ENCODE measurements at regions not wholly inside any gene's neighbourhood (a gene's known extent, or its start where the extent isn't known, plus 50 kb on each side); places are given as distances from the start of the nearest gene placed in this dataset.

DNA sequence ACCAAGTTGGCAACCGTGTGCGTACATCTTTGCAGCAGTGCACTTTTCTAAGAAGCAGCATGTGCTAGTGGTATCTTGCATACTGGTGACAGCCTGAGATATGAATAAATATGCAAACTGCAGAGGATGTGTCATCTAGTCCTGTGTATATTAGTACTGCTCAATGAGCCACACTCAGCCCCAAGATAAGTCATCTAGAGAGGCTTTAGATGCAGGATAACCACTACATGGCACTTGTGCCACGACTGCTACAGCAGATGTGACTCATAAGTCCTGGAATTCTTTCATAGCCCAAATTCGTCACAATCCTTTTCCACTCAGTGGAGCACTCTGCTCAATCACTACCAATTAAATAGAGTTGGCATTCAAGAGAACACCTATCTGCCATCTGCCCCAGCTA, 171.5 kb downstream of the AXIN2 start:
- Histone ChIP-seq H3K4me1 (ENCODE audit: insufficient read depth, poor library complexity, severe bottlenecking) (no peaks in the 10 kb centered on the region), H3K4me3 (ENCODE audit: severe bottlenecking) (no peak overlapping the region), H3K27me3 (ENCODE audit: insufficient read depth, poor library complexity, severe bottlenecking) (no peaks in the 10 kb centered on the region), H3K36me3 (ENCODE audit: low read depth) (no peaks in the 10 kb centered on the region), H3K9me3 (ENCODE audit: severe bottlenecking) (no peaks in the 10 kb centered on the region), H3K27ac (ENCODE audit: poor library complexity, severe bottlenecking) (no peak overlapping the region)
- TF ChIP-seq, protein P1, sequence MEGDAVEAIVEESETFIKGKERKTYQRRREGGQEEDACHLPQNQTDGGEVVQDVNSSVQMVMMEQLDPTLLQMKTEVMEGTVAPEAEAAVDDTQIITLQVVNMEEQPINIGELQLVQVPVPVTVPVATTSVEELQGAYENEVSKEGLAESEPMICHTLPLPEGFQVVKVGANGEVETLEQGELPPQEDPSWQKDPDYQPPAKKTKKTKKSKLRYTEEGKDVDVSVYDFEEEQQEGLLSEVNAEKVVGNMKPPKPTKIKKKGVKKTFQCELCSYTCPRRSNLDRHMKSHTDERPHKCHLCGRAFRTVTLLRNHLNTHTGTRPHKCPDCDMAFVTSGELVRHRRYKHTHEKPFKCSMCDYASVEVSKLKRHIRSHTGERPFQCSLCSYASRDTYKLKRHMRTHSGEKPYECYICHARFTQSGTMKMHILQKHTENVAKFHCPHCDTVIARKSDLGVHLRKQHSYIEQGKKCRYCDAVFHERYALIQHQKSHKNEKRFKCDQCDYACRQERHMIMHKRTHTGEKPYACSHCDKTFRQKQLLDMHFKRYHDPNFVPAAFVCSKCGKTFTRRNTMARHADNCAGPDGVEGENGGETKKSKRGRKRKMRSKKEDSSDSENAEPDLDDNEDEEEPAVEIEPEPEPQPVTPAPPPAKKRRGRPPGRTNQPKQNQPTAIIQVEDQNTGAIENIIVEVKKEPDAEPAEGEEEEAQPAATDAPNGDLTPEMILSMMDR (IDR thresholded peaks at IDR 0.05; ENCODE audit: poor library complexity, severe bottlenecking), result no peak
- no peak for DNase-seq (ENCODE audit: low spot score)
- no peak for ATAC-seq (ENCODE audit: low read depth)

DNA sequence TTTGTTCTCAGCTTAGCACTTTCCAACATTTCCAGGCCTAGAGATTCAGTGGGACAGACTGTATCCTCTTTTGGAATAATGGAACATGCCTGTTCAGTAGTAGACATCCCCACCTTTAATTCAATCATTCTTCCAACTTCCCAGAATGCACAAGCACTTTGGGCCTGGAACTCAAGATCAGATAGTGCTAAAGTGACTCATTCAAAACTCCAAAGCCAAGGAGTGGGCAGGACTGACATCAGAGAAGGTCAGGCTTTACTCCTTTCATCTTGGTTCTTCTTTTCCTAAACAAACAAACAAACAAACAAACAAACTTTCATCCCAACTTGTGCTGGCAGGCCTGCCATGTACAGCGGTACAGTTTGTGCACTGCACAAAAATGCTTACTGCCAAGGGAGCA, 172.0 kb downstream of the AXIN2 start:
- ATAC-seq (ENCODE audit: low read depth) (no peak), DNase-seq (ENCODE audit: low spot score) (no peak)
- Histone ChIP-seq H3K27me3 (ENCODE audit: insufficient read depth, poor library complexity, severe bottlenecking) (no peaks in the 10 kb centered on the region), H3K27ac (ENCODE audit: poor library complexity, severe bottlenecking) (no peak overlapping the region), H3K9me3 (ENCODE audit: severe bottlenecking) (no peaks in the 10 kb centered on the region), H3K36me3 (ENCODE audit: low read depth) (no peaks in the 10 kb centered on the region), H3K4me1 (ENCODE audit: insufficient read depth, poor library complexity, severe bottlenecking) (no peaks in the 10 kb centered on the region), H3K4me3 (ENCODE audit: severe bottlenecking) (no peak overlapping the region)
- TF ChIP-seq, protein P1 (IDR thresholded peaks at IDR 0.05; ENCODE audit: poor library complexity, severe bottlenecking), result no peak

DNA sequence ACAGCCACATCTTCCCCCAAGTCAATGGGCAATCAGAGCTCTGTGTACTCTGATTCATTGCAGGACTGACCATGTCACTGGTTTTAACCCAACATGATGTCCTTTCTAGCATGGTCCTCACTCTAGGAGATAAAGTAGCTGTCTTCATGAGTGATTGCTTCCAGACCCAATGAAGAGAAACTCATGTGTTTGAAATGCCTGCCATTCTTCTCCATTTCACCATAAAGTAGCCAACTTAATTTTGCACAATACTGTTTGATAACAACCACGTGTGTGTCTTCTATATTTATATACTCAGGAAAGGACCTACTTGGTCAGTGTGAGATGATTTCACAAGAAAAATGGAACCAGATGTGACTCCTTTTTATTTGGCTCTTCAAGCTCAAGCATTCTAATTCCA, 172.5 kb downstream of the AXIN2 start:
- Histone ChIP-seq H3K4me1 (ENCODE audit: insufficient read depth, poor library complexity, severe bottlenecking) (no peaks in the 10 kb centered on the region), H3K4me3 (ENCODE audit: severe bottlenecking) (no peak overlapping the region), H3K36me3 (ENCODE audit: low read depth) (no peaks in the 10 kb centered on the region), H3K27me3 (ENCODE audit: insufficient read depth, poor library complexity, severe bottlenecking) (no peaks in the 10 kb centered on the region), H3K9me3 (ENCODE audit: severe bottlenecking) (no peaks in the 10 kb centered on the region), H3K27ac (ENCODE audit: poor library complexity, severe bottlenecking) (no peak overlapping the region)
- ATAC-seq (ENCODE audit: low read depth) (no peak), DNase-seq (ENCODE audit: low spot score) (no peak)
- TF ChIP-seq, protein P1 (IDR thresholded peaks at IDR 0.05; ENCODE audit: poor library complexity, severe bottlenecking), result no peak

DNA sequence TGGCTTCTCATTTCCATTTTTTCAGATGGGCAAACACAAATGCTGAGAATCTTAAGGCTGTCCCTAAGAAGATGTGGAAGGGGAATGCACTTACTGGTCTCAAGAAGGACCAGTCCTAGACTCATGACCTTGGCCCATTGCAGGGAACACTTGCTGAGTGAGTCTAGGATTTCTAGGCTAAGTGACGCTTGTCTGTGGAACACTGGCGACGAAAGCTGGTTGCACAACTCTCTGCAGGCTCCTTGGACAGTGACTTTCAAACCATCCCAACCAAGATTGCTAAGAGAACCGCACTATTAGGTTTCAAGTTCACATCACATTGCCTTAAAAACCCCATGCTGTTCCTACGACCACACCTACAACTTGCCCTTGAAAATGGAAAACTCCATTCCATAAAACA, 174.1 kb downstream of the AXIN2 start:
- H3K27ac ChIP-seq (ENCODE audit: poor library complexity, severe bottlenecking), result no peak overlapping the region
- H3K4me3 ChIP-seq (ENCODE audit: severe bottlenecking), result no peak overlapping the region
- H3K9me3 ChIP-seq (ENCODE audit: severe bottlenecking), result no peaks in the 10 kb centered on the region
- ATAC-seq (ENCODE audit: low read depth) (no peak), DNase-seq (ENCODE audit: low spot score) (no peak)
- TF ChIP-seq, protein P1 (IDR thresholded peaks at IDR 0.05; ENCODE audit: poor library complexity, severe bottlenecking), result no peak
- H3K27me3 ChIP-seq (ENCODE audit: insufficient read depth, poor library complexity, severe bottlenecking), result no peaks in the 10 kb centered on the region
- H3K4me1 ChIP-seq (ENCODE audit: insufficient read depth, poor library complexity, severe bottlenecking), result no peaks in the 10 kb centered on the region
- no peaks in the 10 kb centered on the region for H3K36me3 ChIP-seq (ENCODE audit: low read depth)

DNA sequence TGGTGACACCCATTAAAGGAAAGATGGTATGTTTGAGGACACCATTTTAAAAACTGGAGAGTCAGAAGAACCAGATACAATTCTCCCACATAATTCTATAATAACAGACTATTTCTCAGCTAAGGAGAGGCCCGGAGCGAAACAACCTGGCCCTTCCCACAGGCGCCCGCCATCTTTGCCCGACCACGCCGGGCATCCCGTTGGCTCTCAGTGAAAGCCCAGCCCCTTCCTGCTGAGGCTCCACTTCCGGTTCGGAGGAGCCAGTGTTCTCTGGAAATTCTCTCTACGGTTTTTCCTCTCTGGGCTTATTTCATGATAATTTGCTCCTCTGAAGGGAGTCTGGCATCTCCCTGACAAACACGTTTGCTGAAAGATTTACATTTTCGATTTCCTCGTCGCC, 175.7 kb downstream of the AXIN2 start:
- no peak for DNase-seq (ENCODE audit: low spot score)
- no peaks in the 10 kb centered on the region for H3K36me3 ChIP-seq (ENCODE audit: low read depth)
- TF ChIP-seq, protein P1 (IDR thresholded peaks at IDR 0.05; ENCODE audit: poor library complexity, severe bottlenecking), result no peak
- no peaks in the 10 kb centered on the region for H3K4me1 ChIP-seq (ENCODE audit: insufficient read depth, poor library complexity, severe bottlenecking)
- ATAC-seq (ENCODE audit: low read depth), result no peak
- H3K27me3 ChIP-seq (ENCODE audit: insufficient read depth, poor library complexity, severe bottlenecking), result no peaks in the 10 kb centered on the region
- no peak overlapping the region for H3K4me3 ChIP-seq (ENCODE audit: severe bottlenecking)
- H3K27ac ChIP-seq (ENCODE audit: poor library complexity, severe bottlenecking), result no peak overlapping the region
- H3K9me3 ChIP-seq (ENCODE audit: severe bottlenecking), result no peaks in the 10 kb centered on the region

All from RWPE2 (cell line).